ENCODE measurements at regions not wholly inside any gene's neighbourhood (a gene's known extent, or its start where the extent isn't known, plus 50 kb on each side); places are given as distances from the start of the nearest gene placed in this dataset.

- TF ChIP-seq CBX8 (IDR thresholded peaks at IDR 0.05) = no peak
- no peak for TF ChIP-seq KDM1A (IDR thresholded peaks at IDR 0.05; ENCODE audit: low read depth)
Observed at GRCh38 chr16:86812363-86812970, 234.1 kb downstream of the FOXL1 start (continued).

GRCh38 chr16:86814256-86814655, 235.9 kb downstream of the FOXL1 start:
- Histone ChIP-seq H3K4me3 (no peak overlapping the region), H3K27ac (no peak overlapping the region), H3K9me3 (no peaks in the 10 kb centered on the region), H3K4me1 (peaks cover 10% of the 10 kb centered on the region), H3K4me2 (no peak overlapping the region)
- POLR2A ChIA-PET = no interaction called here
- no peak for ATAC-seq
- 81% methylated on average over 7 of the region's 7 CpGs for WGBS (ENCODE audit: missing lambda C conversion rate)
- CTCF ChIA-PET = interaction anchor here (0.7 to 1.6 kb wide), 3 partner anchors 62 to 250 kb away, joined by 4 to 7 read pairs (median 5); no protein-coding TSS in a partner anchor
- no peak for FAIRE-seq
- TF ChIP-seq BCL3 (IDR thresholded peaks at IDR 0.05) = no peak
- no peak for TF ChIP-seq USF2 (IDR thresholded peaks at IDR 0.05)
- no peak for TF ChIP-seq HMGXB4 (CRISPR knock-in tag; IDR thresholded peaks at IDR 0.05; ENCODE audit: borderline replicate concordance)
- TF ChIP-seq EHF (CRISPR knock-in tag; IDR thresholded peaks at IDR 0.05) = no peak
- TF ChIP-seq CHD4 (IDR thresholded peaks at IDR 0.05; ENCODE audit: borderline replicate concordance) = no peak
- TF ChIP-seq CEBPB (IDR thresholded peaks at IDR 0.05) = no peak
- no peak for DNase-seq (ENCODE audit: low read depth in 1 of 2, low spot score in 1 of 2)

GRCh38 chr16:86816930-86817625, 238.7 kb downstream of the FOXL1 start:
- Histone ChIP-seq H3K9me3 (no peaks in the 10 kb centered on the region), H3K4me2 (no peak overlapping the region), H3K4me3 (no peak overlapping the region), H3K4me1 (no peaks in the 10 kb centered on the region), H3K27ac (no peak overlapping the region)
- ChIA-PET CTCF (interaction anchor here (1.6 kb wide), 1 partner anchor 245 kb away, joined by 3 read pairs; no protein-coding TSS in a partner anchor), POLR2A (no interaction called here)
- TF ChIP-seq TFCP2L1 (CRISPR knock-in tag; IDR thresholded peaks at IDR 0.05) (no peak), PBX3 (IDR thresholded peaks at IDR 0.05) (no peak), ZNF302 (CRISPR knock-in tag; IDR thresholded peaks at IDR 0.05) (no peak), EHF (CRISPR knock-in tag; IDR thresholded peaks at IDR 0.05) (no peak), FOSL2 (IDR thresholded peaks at IDR 0.05) (no peak), FOSL2 (CRISPR knock-in tag; IDR thresholded peaks at IDR 0.05) (no peak), POLR2AphosphoS2 (conservative IDR thresholded peaks at IDR 0.05; ENCODE audit: low read length) (no peak), JUNB (IDR thresholded peaks at IDR 0.05) (no peak), NPAS2 (CRISPR knock-in tag; IDR thresholded peaks at IDR 0.05; ENCODE audit: borderline replicate concordance) (no peak), CBX2 (IDR thresholded peaks at IDR 0.05; ENCODE audit: borderline replicate concordance, low read depth) (no peak), BCL3 (IDR thresholded peaks at IDR 0.05) (no peak), KDM5A (IDR thresholded peaks at IDR 0.05) (no peak)
- no peak for DNase-seq (ENCODE audit: low read depth in 1 of 2, low spot score in 1 of 2)
- no peak for FAIRE-seq
- WGBS (ENCODE audit: missing lambda C conversion rate) = 52% methylated on average over 9 of the region's 9 CpGs
- ATAC-seq = no peak

All from A549 (cell line).